IPS DF 6.9 (cell line): ENCODE measurements at regions not wholly inside any gene's neighbourhood (a gene's known extent, or its start where the extent isn't known, plus 50 kb on each side); places are given as distances from the start of the nearest gene placed in this dataset.
"Not testable (repeated sequence)": the region's sequence is repeated elsewhere in the genome, so short reads cannot be mapped to it uniquely, and the experiment has no call there.

ENCODE experiments used
- DNase-seq: peaks from one replicate; pipeline ENCODE4 v3.0.0-alpha.2; 2013; ENCODE audit warnings: low read depth, low spot score
- H3K27ac ChIP-seq: one replicate; pipeline ENCODE4 v1.5.1; 2013; ENCODE audit warnings: low read length, control low read depth
- H3K27me3 ChIP-seq: 2 replicates; pipeline ENCODE4 v1.6.1; 2013; ENCODE audit warnings: mild to moderate bottlenecking, low read length; ENCODE audit not compliant: control insufficient read depth, insufficient read depth
- H3K36me3 ChIP-seq: 2 replicates; pipeline ENCODE4 v1.6.1; 2013; ENCODE audit warnings: low read length; ENCODE audit not compliant: control insufficient read depth, insufficient read depth
- H3K4me1 ChIP-seq: 2 replicates; pipeline ENCODE4 v1.6.1; 2013; ENCODE audit warnings: low read length; ENCODE audit not compliant: control insufficient read depth, insufficient read depth
- H3K4me3 ChIP-seq: 2 replicates; pipeline ENCODE4 v1.5.1; 2013; ENCODE audit warnings: mild to moderate bottlenecking, low read length
- H3K9me3 ChIP-seq: 2 replicates; pipeline ENCODE4 v1.6.1; 2013; ENCODE audit warnings: low read length, inconsistent platforms; ENCODE audit not compliant: control insufficient read depth, insufficient read depth
- WGBS: extraction: QIAGEN DNeasy Blood & Tissue Kit; methylation state at CpG from one replicate; pipeline ENCODE4 v1.1.7; 2013; ENCODE audit warnings: mixed read lengths, missing lambda C conversion rate; ENCODE audit not compliant: insufficient read length, insufficient coverage; 5-methylcytosine and 5-hydroxymethylcytosine counted together

- Histone ChIP-seq H3K36me3 (no peaks in the 10 kb centered on the region), H3K27me3 (no peaks in the 10 kb centered on the region), H3K27ac (no peak overlapping the region), H3K9me3 (no peaks in the 10 kb centered on the region), H3K4me3 (no peak overlapping the region), H3K4me1 (no peaks in the 10 kb centered on the region)
- DNase-seq: no peak
- WGBS: no CpG with 5 or more reads among the region's 6 CpGs
Observed at GRCh38 chr6:163872335-163872734, 457.8 kb downstream of the QKI start.

- H3K27me3 ChIP-seq: no peaks in the 10 kb centered on the region
- no peak for DNase-seq
- no peaks in the 10 kb centered on the region for H3K36me3 ChIP-seq
- no peaks in the 10 kb centered on the region for H3K4me1 ChIP-seq
- H3K27ac ChIP-seq: no peak overlapping the region
- H3K4me3 ChIP-seq: no peak overlapping the region
- no CpG with 5 or more reads among the region's 1 CpG for WGBS
- H3K9me3 ChIP-seq: no peaks in the 10 kb centered on the region
Observed at GRCh38 chr6:163871616-163872015, 457.1 kb downstream of the QKI start.

DNA sequence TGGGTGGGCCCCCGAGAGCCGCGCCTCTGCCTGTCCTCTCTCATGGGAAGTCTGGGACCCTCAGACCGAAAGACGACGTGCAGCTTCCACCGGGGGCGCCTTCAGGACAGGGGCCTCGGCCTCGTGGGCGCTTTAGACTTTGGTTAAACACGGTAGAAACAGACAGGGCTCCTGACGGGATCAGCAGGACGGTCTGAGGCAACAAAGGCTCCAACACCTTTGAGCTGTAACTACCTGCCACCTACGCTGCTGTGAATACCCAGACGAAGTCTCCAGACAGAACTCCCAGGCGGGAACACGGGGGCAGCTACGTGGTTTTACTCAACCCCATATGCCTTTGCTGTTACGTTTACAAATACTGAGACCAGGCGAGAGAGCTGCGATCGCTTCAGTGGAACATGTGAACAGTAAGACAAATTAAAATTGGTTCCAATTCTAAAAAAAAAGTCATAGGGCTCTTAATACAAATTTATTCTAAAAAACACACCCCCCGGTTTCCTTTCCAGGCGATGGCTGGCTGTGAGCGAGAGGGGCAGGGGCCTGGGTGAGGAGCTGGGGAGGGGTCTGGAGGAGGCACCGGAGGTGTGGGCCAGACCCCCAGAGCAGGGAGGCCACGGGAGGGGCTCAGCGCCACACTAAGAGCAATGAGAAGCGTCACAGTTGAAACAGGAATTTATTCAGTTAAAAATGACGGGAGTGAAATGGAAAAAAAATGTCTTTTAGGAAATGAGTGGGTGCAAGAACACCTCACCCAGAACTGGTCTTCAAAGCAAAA is 453.2 kb downstream of the QKI start:
- no peaks in the 10 kb centered on the region for H3K36me3 ChIP-seq

DNA sequence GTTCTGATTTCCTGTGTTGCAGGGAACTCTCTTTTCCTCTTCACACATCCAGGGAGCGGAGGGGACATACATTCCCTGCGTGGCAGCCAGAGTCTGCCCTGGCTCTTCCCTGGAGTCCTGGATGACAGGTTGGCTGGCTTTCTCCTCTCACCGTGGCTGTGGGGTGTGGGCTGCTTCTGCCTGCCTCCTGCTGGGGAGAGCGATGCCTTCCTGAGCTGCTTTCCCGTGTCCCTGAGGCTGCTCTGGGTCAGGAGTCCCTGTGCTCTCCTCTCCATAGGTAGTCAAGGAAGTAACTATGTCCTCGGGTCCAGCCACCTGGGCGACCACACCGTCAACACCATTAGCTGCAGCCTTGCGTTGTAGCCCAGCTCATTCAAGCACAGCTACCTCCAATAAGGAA is 451.7 kb downstream of the QKI start:
- no peak for DNase-seq
- Histone ChIP-seq H3K36me3 (no peaks in the 10 kb centered on the region), H3K27me3 (no peaks in the 10 kb centered on the region), H3K9me3 (no peaks in the 10 kb centered on the region), H3K4me3 (no peak overlapping the region), H3K4me1 (peaks cover 3% of the 10 kb centered on the region; the same call in 1 of the 2 replicates), H3K27ac (no peak overlapping the region)
- no CpG with 5 or more reads among the region's 9 CpGs for WGBS

More for the DNA sequence above, 453.2 kb downstream of the QKI start:
- H3K4me3 ChIP-seq: no peak overlapping the region
- WGBS: no CpG with 5 or more reads among the region's 31 CpGs
- DNase-seq: no peak
- no peaks in the 10 kb centered on the region for H3K27me3 ChIP-seq
- H3K9me3 ChIP-seq: no peaks in the 10 kb centered on the region
- peaks cover 3% of the 10 kb centered on the region; the same call in 1 of the 2 replicates for H3K4me1 ChIP-seq
- H3K27ac ChIP-seq: no peak overlapping the region

GRCh38 chr6:163863565-163863964 is 449.0 kb downstream of the QKI start:
- no peaks in the 10 kb centered on the region for H3K27me3 ChIP-seq
- no peak overlapping the region for H3K4me3 ChIP-seq
- H3K27ac ChIP-seq: no peak overlapping the region
- H3K36me3 ChIP-seq: no peaks in the 10 kb centered on the region
- no CpG with 5 or more reads among the region's 6 CpGs for WGBS
- DNase-seq: no peak
- H3K4me1 ChIP-seq: peaks cover 3% of the 10 kb centered on the region; the same call in 1 of the 2 replicates
- H3K9me3 ChIP-seq: no peaks in the 10 kb centered on the region

- Histone ChIP-seq H3K27ac (no peak overlapping the region), H3K9me3 (no peaks in the 10 kb centered on the region), H3K27me3 (no peaks in the 10 kb centered on the region), H3K4me1 (peaks cover 3% of the 10 kb centered on the region; the same call in 1 of the 2 replicates), H3K36me3 (no peaks in the 10 kb centered on the region), H3K4me3 (no peak overlapping the region)
- DNase-seq: no peak
- no CpG with 5 or more reads among the region's 5 CpGs for WGBS
Observed at GRCh38 chr6:163862701-163863100, 448.2 kb downstream of the QKI start.

GRCh38 chr6:163861627-163862026 is 447.1 kb downstream of the QKI start:
- DNase-seq: no peak
- Histone ChIP-seq H3K27ac (no peak overlapping the region), H3K4me1 (peaks cover 3% of the 10 kb centered on the region; the same call in 1 of the 2 replicates), H3K27me3 (no peaks in the 10 kb centered on the region), H3K36me3 (no peaks in the 10 kb centered on the region), H3K9me3 (no peaks in the 10 kb centered on the region), H3K4me3 (no peak overlapping the region)
- no CpG with 5 or more reads among the region's 8 CpGs for WGBS

GRCh38 chr6:163860287-163861081 is 446.0 kb downstream of the QKI start:
- no peak for DNase-seq
- Histone ChIP-seq H3K27me3 (no peaks in the 10 kb centered on the region), H3K9me3 (no peaks in the 10 kb centered on the region), H3K4me1 (peaks cover 3% of the 10 kb centered on the region; the same call in 1 of the 2 replicates), H3K27ac (no peak overlapping the region), H3K4me3 (no peak overlapping the region), H3K36me3 (no peaks in the 10 kb centered on the region)
- no CpG with 5 or more reads among the region's 12 CpGs for WGBS

DNA sequence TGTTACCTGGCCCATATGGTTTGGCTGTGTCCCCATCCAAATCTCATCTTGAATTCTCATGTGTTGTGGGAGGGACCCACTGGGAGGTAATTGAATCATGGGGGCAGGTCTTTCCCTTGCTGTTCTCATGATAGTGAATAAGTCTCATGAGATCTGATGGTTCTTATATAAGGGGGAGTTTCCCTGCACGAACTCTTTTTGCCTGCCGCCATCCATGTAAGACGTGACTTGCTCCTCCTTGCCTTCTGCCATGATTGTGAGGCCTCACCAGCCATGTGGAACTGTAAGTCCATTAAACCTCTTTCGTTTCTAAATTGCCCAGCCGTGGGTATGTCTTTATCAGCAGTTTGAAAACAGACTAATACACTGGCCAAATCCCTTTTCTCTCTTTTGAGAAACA is 444.4 kb downstream of the QKI start:
- not testable (repeated sequence) for DNase-seq, H3K27me3 ChIP-seq, H3K27ac ChIP-seq, H3K9me3 ChIP-seq, H3K36me3 ChIP-seq, H3K4me1 ChIP-seq, H3K4me3 ChIP-seq
- no CpG with 5 or more reads among the region's 5 CpGs for WGBS

DNA sequence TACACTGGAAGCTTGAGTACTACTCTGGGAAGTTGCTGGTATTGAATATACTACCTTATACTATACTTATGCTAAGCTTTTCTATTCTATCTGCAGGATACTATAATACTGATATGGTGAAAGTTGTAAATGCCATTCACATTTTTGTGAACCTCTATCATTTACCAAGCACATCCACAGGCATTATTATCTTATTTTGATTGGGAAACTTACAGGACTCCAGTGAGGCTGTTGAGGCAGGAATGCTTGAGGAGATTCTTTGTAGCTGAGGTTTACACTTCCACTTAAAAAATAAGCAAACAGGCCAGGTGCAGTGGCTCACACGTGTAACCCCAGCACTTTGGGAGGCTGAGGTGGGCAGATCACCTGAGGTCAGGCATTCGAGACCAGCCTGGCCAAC is 442.9 kb downstream of the QKI start:
- no peaks in the 10 kb centered on the region for H3K27me3 ChIP-seq
- no CpG with 5 or more reads among the region's 2 CpGs for WGBS
- no peak overlapping the region for H3K4me3 ChIP-seq
- H3K27ac ChIP-seq: no peak overlapping the region
- H3K9me3 ChIP-seq: no peaks in the 10 kb centered on the region
- no peak for DNase-seq
- H3K4me1 ChIP-seq: no peaks in the 10 kb centered on the region
- no peaks in the 10 kb centered on the region for H3K36me3 ChIP-seq
